Thyroid gland (tissue), 4 donors: ENCODE measurements at regions not wholly inside any gene's neighbourhood (a gene's known extent, or its start where the extent isn't known, plus 50 kb on each side); places are given as distances from the start of the nearest gene placed in this dataset.
"Not testable (repeated sequence)": the region's sequence is repeated elsewhere in the genome, so short reads cannot be mapped to it uniquely, and the experiment has no call there.

Experiments
- CTCF ChIP-seq, 6 experiments: fragments of 200-600 bp in 3 of 6; fragments of 450-650 bp in 3 of 6; sonication (generic) in 3 of 6; IDR thresholded peaks; one replicate each; pipeline ENCODE4 v1.5.1; 2016 to 2019; ENCODE audit warnings: antibody characterized with exemption in 6 of 6, mild to moderate bottlenecking in 2 of 6, inconsistent platforms in 1 of 6, moderate library complexity in 1 of 6
- POLR2A ChIP-seq, 2 donors: fragments of 450-650 bp; IDR thresholded peaks; one replicate each; pipeline ENCODE4 v1.6.1; 2017; ENCODE audit warnings: antibody characterized with exemption in 2 of 2, mild to moderate bottlenecking in 2 of 2, moderate library complexity in 1 of 2

DNA sequence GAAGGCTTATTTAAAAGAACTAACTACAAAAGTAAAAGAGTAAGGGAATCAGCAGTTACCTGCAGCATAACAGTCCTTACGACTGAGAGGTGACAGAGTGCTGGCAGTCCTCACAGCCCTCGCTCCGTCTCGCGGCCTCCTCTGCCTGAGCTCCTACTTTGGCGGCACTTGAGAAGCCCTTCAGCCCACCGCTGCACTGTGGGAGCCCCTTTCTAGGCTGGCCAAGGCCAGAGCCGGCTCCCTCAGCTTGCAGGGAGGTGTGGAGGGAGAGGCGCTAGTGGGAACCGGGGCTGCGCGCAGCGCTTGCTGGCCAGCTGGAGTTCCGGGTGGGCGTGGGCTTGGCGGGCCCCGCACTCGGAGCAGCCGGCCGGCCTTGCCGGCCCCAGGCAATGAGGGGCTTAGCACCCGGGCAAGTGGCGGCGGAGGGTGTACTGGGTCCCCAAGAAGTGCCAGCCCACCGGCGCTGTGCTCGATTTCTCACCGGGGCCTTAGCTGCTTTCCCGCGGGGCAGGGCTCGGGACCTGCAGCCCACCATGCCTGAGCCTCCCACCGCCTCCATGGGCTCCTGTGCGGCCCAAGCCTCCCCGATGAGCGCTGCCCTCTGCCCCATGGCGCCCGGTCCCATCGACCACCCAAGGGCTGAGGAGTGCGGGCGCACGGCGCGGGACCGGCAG, 285.7 kb upstream of the MAGI2 start:
- TF ChIP-seq CTCF, POLR2A (IDR thresholded peaks at IDR 0.05): not testable (repeated sequence)
